Chondrocyte (in vitro differentiated cells): ENCODE measurements at regions not wholly inside any gene's neighbourhood (a gene's known extent, or its start where the extent isn't known, plus 50 kb on each side); places are given as distances from the start of the nearest gene placed in this dataset.
A peak's percentile ranks its signal among the peaks of the same experiment; 100 is the strongest.

Source experiments
- DNase-seq: peaks from one replicate; pipeline ENCODE4 v3.0.0; 2021; ENCODE audit warnings: mixed read lengths, low spot score
- H3K27ac Mint-ChIP-seq: one replicate; pipeline ENCODE4 v1.8.0; 2021; ENCODE audit warnings: mild to moderate bottlenecking, moderate library complexity, mixed read lengths; ENCODE audit not compliant: unreplicated experiment
- H3K27me3 Mint-ChIP-seq: 2 replicates; pipeline ENCODE4 v1.8.0; 2021; ENCODE audit warnings: low read depth, mixed read lengths
- H3K36me3 Mint-ChIP-seq: 2 replicates; pipeline ENCODE4 v1.8.0; 2021; ENCODE audit warnings: low read depth, mixed read lengths
- H3K4me1 Mint-ChIP-seq: 2 replicates; pipeline ENCODE4 v1.8.0; 2021; ENCODE audit warnings: low read depth, mild to moderate bottlenecking, mixed read lengths
- H3K4me3 Mint-ChIP-seq: one replicate; pipeline ENCODE4 v1.8.0; 2021; ENCODE audit warnings: mild to moderate bottlenecking, moderate library complexity, mixed read lengths; ENCODE audit not compliant: unreplicated experiment
- H3K9me3 Mint-ChIP-seq: 2 replicates; pipeline ENCODE4 v1.8.0; 2021; ENCODE audit warnings: low read depth, mixed read lengths
- TF ChIP-seq, protein P1 (sequence below): fragments of 200-600 bp; sonication (generic); IDR thresholded peaks from 2 replicates; pipeline ENCODE4 v1.5.0; 2021; ENCODE audit warnings: antibody characterized with exemption, mild to moderate bottlenecking, moderate library complexity

DNA sequence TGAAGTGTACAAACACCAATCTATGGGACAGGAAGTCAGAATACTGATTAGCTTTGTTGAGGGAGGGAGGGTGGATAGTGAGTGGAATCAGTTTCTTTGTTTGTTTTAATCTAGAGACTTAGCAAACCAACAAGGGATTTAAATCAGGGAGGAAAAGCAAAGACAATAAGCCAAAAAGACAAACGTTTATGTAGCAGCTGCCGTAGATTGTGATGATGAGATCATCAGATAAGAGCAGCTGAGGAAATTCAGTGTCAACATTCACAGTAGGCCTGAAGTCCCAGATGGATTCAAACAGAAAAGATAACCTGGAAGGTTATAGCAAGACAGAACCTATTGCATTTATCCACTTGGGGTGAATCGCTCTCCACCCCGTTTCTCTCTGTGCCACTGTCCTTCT, 104.9 kb upstream of the SYNDIG1 start:
- Mint-ChIP-seq H3K9me3 (peaks cover 8% of the 10 kb centered on the region), H3K4me1 (peaks cover 5% of the 10 kb centered on the region), H3K4me3 (no peak overlapping the region), H3K27ac (no peak overlapping the region), H3K27me3 (peaks cover 2% of the 10 kb centered on the region), H3K36me3 (peaks cover 4% of the 10 kb centered on the region)
- TF ChIP-seq, protein P1, sequence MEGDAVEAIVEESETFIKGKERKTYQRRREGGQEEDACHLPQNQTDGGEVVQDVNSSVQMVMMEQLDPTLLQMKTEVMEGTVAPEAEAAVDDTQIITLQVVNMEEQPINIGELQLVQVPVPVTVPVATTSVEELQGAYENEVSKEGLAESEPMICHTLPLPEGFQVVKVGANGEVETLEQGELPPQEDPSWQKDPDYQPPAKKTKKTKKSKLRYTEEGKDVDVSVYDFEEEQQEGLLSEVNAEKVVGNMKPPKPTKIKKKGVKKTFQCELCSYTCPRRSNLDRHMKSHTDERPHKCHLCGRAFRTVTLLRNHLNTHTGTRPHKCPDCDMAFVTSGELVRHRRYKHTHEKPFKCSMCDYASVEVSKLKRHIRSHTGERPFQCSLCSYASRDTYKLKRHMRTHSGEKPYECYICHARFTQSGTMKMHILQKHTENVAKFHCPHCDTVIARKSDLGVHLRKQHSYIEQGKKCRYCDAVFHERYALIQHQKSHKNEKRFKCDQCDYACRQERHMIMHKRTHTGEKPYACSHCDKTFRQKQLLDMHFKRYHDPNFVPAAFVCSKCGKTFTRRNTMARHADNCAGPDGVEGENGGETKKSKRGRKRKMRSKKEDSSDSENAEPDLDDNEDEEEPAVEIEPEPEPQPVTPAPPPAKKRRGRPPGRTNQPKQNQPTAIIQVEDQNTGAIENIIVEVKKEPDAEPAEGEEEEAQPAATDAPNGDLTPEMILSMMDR: no peak
- DNase-seq: no peak

DNA sequence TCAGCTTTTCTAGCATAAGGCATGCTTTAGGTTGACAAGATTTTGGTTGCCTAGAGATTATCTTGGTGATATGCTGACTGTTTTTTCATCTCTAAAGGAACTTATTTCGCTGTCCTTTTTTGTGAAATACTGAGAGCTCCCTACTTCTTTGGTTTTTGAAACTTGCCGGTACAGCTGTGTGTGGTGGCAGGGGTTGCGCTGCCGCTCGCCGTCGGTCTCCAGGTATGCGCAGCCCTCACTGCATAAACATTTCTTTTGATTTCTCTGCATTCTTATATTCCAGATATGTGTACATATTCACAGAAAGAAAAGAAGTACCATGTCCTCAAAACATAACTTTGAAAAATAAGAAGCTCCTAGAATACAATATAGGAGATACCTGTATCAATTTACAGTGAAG, 106.4 kb upstream of the SYNDIG1 start:
- DNase-seq: no peak
- TF ChIP-seq, protein P1: no peak
- Mint-ChIP-seq H3K4me3 (no peak overlapping the region), H3K4me1 (peaks cover 15% of the 10 kb centered on the region), H3K9me3 (peaks cover 8% of the 10 kb centered on the region), H3K36me3 (peaks cover 4% of the 10 kb centered on the region), H3K27ac (no peak overlapping the region), H3K27me3 (peaks cover 2% of the 10 kb centered on the region)

DNA sequence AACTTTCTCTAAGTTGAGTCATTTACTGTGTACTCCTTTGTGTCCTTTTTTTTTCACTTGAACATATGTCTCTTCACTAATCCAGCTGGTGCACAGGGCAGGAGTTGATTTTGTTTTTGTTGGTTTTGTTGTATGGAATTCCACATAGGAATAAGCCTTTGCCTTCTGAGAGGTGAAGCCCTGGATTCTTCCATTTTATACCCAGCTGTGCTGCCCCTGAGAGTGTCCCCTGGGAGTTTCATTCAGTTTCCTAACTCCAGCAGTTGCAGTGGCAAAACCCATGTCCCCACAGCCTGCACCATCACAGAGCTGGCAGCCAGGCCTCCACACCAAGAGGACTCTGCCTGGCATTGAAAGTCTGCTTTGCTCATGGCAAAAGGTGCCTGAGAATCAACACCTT, 107.3 kb upstream of the SYNDIG1 start:
- H3K4me1 Mint-ChIP-seq: peaks cover 24% of the 10 kb centered on the region
- DNase-seq: no peak
- H3K9me3 Mint-ChIP-seq: peaks cover 8% of the 10 kb centered on the region
- peaks cover 4% of the 10 kb centered on the region for H3K36me3 Mint-ChIP-seq
- no peak overlapping the region for H3K27ac Mint-ChIP-seq
- H3K27me3 Mint-ChIP-seq: no peaks in the 10 kb centered on the region
- H3K4me3 Mint-ChIP-seq: no peak overlapping the region
- TF ChIP-seq, protein P1: no peak

DNA sequence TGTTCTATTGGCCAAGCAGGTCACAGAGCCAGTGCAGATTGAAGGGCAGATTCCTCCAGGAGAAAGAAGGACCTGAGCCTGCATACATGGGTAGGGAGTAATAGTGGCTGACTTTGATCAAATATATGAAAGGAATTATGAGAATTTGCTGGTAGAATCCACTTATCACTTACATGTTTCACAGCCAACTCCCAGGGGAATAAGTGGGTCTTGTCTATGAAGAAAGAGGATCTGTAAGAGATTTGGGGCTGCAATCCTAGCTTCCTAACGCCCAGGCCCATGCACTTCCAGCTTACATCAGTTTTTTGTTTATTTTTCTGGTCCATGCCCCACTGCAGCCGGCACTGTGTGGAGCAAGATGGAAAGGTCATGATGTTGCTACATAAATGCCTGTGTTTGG, 107.9 kb upstream of the SYNDIG1 start:
- peaks cover 26% of the 10 kb centered on the region for H3K4me1 Mint-ChIP-seq
- peaks cover 4% of the 10 kb centered on the region for H3K36me3 Mint-ChIP-seq
- peaks cover 8% of the 10 kb centered on the region for H3K9me3 Mint-ChIP-seq

DNA sequence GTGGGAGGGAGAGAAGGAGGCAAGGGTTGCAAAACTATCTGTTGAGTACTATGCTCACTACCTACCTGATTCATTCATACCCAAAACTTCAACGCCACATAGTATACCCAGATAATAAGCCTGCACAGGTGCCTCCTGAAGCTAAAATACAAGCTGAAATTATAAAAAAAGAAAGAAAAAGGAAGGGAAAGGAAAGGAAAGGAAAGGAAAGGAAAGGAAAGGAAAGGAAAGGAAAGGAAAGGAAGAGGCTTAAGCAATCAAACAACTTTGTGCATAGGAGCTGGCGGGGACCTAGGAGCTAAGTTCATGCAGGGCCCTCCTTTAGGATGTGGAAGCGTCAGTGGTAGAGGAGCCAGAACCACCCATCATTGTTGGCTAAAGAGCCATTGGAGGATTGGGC, 108.9 kb upstream of the SYNDIG1 start:
- no peak for DNase-seq
- TF ChIP-seq, protein P1: no peak
- Mint-ChIP-seq H3K4me1 (peaks cover 26% of the 10 kb centered on the region), H3K36me3 (peaks cover 4% of the 10 kb centered on the region), H3K9me3 (peaks cover 8% of the 10 kb centered on the region), H3K27ac (no peak overlapping the region), H3K27me3 (no peaks in the 10 kb centered on the region), H3K4me3 (no peak overlapping the region)

More for the DNA sequence above, 107.9 kb upstream of the SYNDIG1 start:
- TF ChIP-seq, protein P1: no peak
- peak overlapping the region; percentile 27 for H3K27ac Mint-ChIP-seq
- H3K4me3 Mint-ChIP-seq: no peak overlapping the region
- no peaks in the 10 kb centered on the region for H3K27me3 Mint-ChIP-seq
- no peak for DNase-seq
